ENCODE measurements at regions not wholly inside any gene's neighbourhood (a gene's known extent, or its start where the extent isn't known, plus 50 kb on each side); places are given as distances from the start of the nearest gene placed in this dataset.

GRCh38 chr12:126949558-126949957, 1317.4 kb upstream of the TMEM132C start:
- Histone ChIP-seq H3K4me3 (ENCODE audit: low read depth in 1 of 2, low read length in 2 of 2) (no peak overlapping the region), H3K9me3 (ENCODE audit: control insufficient read depth in 1 of 2, low read length in 2 of 2) (peaks cover 3 to 8% of the 10 kb centered on the region in 2 donors), H3K27ac (ENCODE audit: low read depth, low read length) (no peak overlapping the region), H3K36me3 (ENCODE audit: control insufficient read depth in 1 of 2, insufficient read depth in 2 of 2, low read length in 2 of 2) (no peaks in the 10 kb centered on the region), H3K4me1 (ENCODE audit: control insufficient read depth in 1 of 2, insufficient read depth in 2 of 2, low read length in 2 of 2) (no peaks in the 10 kb centered on the region), H3K27me3 (ENCODE audit: control insufficient read depth in 1 of 2, insufficient read depth in 2 of 2, low read length in 2 of 2) (no peaks in the 10 kb centered on the region), H3K9ac (ENCODE audit: low read depth in 1 of 2, low read length in 2 of 2) (no peak overlapping the region)

GRCh38 chr12:126950266-126950665, 1316.7 kb upstream of the TMEM132C start:
- Histone ChIP-seq H3K9me3 (ENCODE audit: control insufficient read depth in 1 of 2, low read length in 2 of 2) (peaks cover 5 to 6% of the 10 kb centered on the region in 2 donors), H3K4me1 (ENCODE audit: control insufficient read depth in 1 of 2, insufficient read depth in 2 of 2, low read length in 2 of 2) (no peaks in the 10 kb centered on the region), H3K27ac (ENCODE audit: low read depth, low read length) (no peak overlapping the region), H3K9ac (ENCODE audit: low read depth in 1 of 2, low read length in 2 of 2) (no peak overlapping the region), H3K27me3 (ENCODE audit: control insufficient read depth in 1 of 2, insufficient read depth in 2 of 2, low read length in 2 of 2) (no peaks in the 10 kb centered on the region), H3K4me3 (ENCODE audit: low read depth in 1 of 2, low read length in 2 of 2) (no peak overlapping the region), H3K36me3 (ENCODE audit: control insufficient read depth in 1 of 2, insufficient read depth in 2 of 2, low read length in 2 of 2) (no peaks in the 10 kb centered on the region)

- Histone ChIP-seq H3K4me1 (ENCODE audit: control insufficient read depth in 1 of 2, insufficient read depth in 2 of 2, low read length in 2 of 2) (no peaks in the 10 kb centered on the region), H3K36me3 (ENCODE audit: control insufficient read depth in 1 of 2, insufficient read depth in 2 of 2, low read length in 2 of 2) (no peaks in the 10 kb centered on the region), H3K4me3 (ENCODE audit: low read depth in 1 of 2, low read length in 2 of 2) (no peak overlapping the region), H3K9ac (ENCODE audit: low read depth in 1 of 2, low read length in 2 of 2) (no peak overlapping the region), H3K27me3 (ENCODE audit: control insufficient read depth in 1 of 2, insufficient read depth in 2 of 2, low read length in 2 of 2) (no peaks in the 10 kb centered on the region), H3K9me3 (ENCODE audit: control insufficient read depth in 1 of 2, low read length in 2 of 2) (peaks cover 4 to 10% of the 10 kb centered on the region in 2 donors), H3K27ac (ENCODE audit: low read depth, low read length) (no peak overlapping the region)
These were observed 1314.6 kb upstream of the TMEM132C start for GRCh38 chr12:126952096-126953007.

- H3K27me3 ChIP-seq (ENCODE audit: control insufficient read depth in 1 of 2, insufficient read depth in 2 of 2, low read length in 2 of 2), result no peaks in the 10 kb centered on the region
- H3K9me3 ChIP-seq (ENCODE audit: control insufficient read depth in 1 of 2, low read length in 2 of 2), result peaks cover 4 to 10% of the 10 kb centered on the region in 2 donors
- no peaks in the 10 kb centered on the region for H3K36me3 ChIP-seq (ENCODE audit: control insufficient read depth in 1 of 2, insufficient read depth in 2 of 2, low read length in 2 of 2)
- H3K9ac ChIP-seq (ENCODE audit: low read depth in 1 of 2, low read length in 2 of 2), result no peak overlapping the region
- H3K4me3 ChIP-seq (ENCODE audit: low read depth in 1 of 2, low read length in 2 of 2), result no peak overlapping the region
- no peak overlapping the region for H3K27ac ChIP-seq (ENCODE audit: low read depth, low read length)
- H3K4me1 ChIP-seq (ENCODE audit: control insufficient read depth in 1 of 2, insufficient read depth in 2 of 2, low read length in 2 of 2), result no peaks in the 10 kb centered on the region
These were observed 1313.5 kb upstream of the TMEM132C start for GRCh38 chr12:126953365-126953889.

GRCh38 chr12:126960221-126960620, 1306.7 kb upstream of the TMEM132C start:
- H3K9me3 ChIP-seq (ENCODE audit: control insufficient read depth in 1 of 2, low read length in 2 of 2), result peaks cover 6 to 7% of the 10 kb centered on the region in 2 donors
- H3K4me1 ChIP-seq (ENCODE audit: control insufficient read depth in 1 of 2, insufficient read depth in 2 of 2, low read length in 2 of 2), result no peaks in the 10 kb centered on the region
- H3K9ac ChIP-seq (ENCODE audit: low read depth in 1 of 2, low read length in 2 of 2), result no peak overlapping the region
- H3K27me3 ChIP-seq (ENCODE audit: control insufficient read depth in 1 of 2, insufficient read depth in 2 of 2, low read length in 2 of 2), result no peaks in the 10 kb centered on the region
- H3K4me3 ChIP-seq (ENCODE audit: low read depth in 1 of 2, low read length in 2 of 2), result no peak overlapping the region
- no peak overlapping the region for H3K27ac ChIP-seq (ENCODE audit: low read depth, low read length)
- H3K36me3 ChIP-seq (ENCODE audit: control insufficient read depth in 1 of 2, insufficient read depth in 2 of 2, low read length in 2 of 2), result no peaks in the 10 kb centered on the region

- H3K27ac ChIP-seq (ENCODE audit: low read depth, low read length), result no peak overlapping the region
- no peak overlapping the region for H3K9ac ChIP-seq (ENCODE audit: low read depth in 1 of 2, low read length in 2 of 2)
- H3K4me3 ChIP-seq (ENCODE audit: low read depth in 1 of 2, low read length in 2 of 2), result no peak overlapping the region
- H3K27me3 ChIP-seq (ENCODE audit: control insufficient read depth in 1 of 2, insufficient read depth in 2 of 2, low read length in 2 of 2), result no peaks in the 10 kb centered on the region
- peaks cover 6 to 7% of the 10 kb centered on the region in 2 donors for H3K9me3 ChIP-seq (ENCODE audit: control insufficient read depth in 1 of 2, low read length in 2 of 2)
- H3K4me1 ChIP-seq (ENCODE audit: control insufficient read depth in 1 of 2, insufficient read depth in 2 of 2, low read length in 2 of 2), result no peaks in the 10 kb centered on the region
- H3K36me3 ChIP-seq (ENCODE audit: control insufficient read depth in 1 of 2, insufficient read depth in 2 of 2, low read length in 2 of 2), result no peaks in the 10 kb centered on the region
These were observed 1306.3 kb upstream of the TMEM132C start for GRCh38 chr12:126960709-126961108.

- Histone ChIP-seq H3K9ac (ENCODE audit: low read depth in 1 of 2, low read length in 2 of 2) (no peak overlapping the region), H3K36me3 (ENCODE audit: control insufficient read depth in 1 of 2, insufficient read depth in 2 of 2, low read length in 2 of 2) (no peaks in the 10 kb centered on the region), H3K4me1 (ENCODE audit: control insufficient read depth in 1 of 2, insufficient read depth in 2 of 2, low read length in 2 of 2) (no peaks in the 10 kb centered on the region), H3K4me3 (ENCODE audit: low read depth in 1 of 2, low read length in 2 of 2) (no peak overlapping the region), H3K27ac (ENCODE audit: low read depth, low read length) (no peak overlapping the region), H3K27me3 (ENCODE audit: control insufficient read depth in 1 of 2, insufficient read depth in 2 of 2, low read length in 2 of 2) (no peaks in the 10 kb centered on the region), H3K9me3 (ENCODE audit: control insufficient read depth in 1 of 2, low read length in 2 of 2) (peaks cover 3 to 7% of the 10 kb centered on the region in 2 donors)
These were observed 1303.1 kb upstream of the TMEM132C start for GRCh38 chr12:126963825-126964224.

- no peak overlapping the region for H3K4me3 ChIP-seq (ENCODE audit: low read depth in 1 of 2, low read length in 2 of 2)
- H3K36me3 ChIP-seq (ENCODE audit: control insufficient read depth in 1 of 2, insufficient read depth in 2 of 2, low read length in 2 of 2), result no peaks in the 10 kb centered on the region
- H3K27ac ChIP-seq (ENCODE audit: low read depth, low read length), result no peak overlapping the region
- no peak overlapping the region for H3K9ac ChIP-seq (ENCODE audit: low read depth in 1 of 2, low read length in 2 of 2)
- H3K27me3 ChIP-seq (ENCODE audit: control insufficient read depth in 1 of 2, insufficient read depth in 2 of 2, low read length in 2 of 2), result no peaks in the 10 kb centered on the region
- H3K9me3 ChIP-seq (ENCODE audit: control insufficient read depth in 1 of 2, low read length in 2 of 2), result peaks cover 4 to 7% of the 10 kb centered on the region in 2 donors
- no peaks in the 10 kb centered on the region for H3K4me1 ChIP-seq (ENCODE audit: control insufficient read depth in 1 of 2, insufficient read depth in 2 of 2, low read length in 2 of 2)
These were observed 1300.5 kb upstream of the TMEM132C start for GRCh38 chr12:126966498-126966897.

- Histone ChIP-seq H3K27me3 (ENCODE audit: control insufficient read depth in 1 of 2, insufficient read depth in 2 of 2, low read length in 2 of 2) (no peaks in the 10 kb centered on the region), H3K9me3 (ENCODE audit: control insufficient read depth in 1 of 2, low read length in 2 of 2) (peaks cover 4 to 7% of the 10 kb centered on the region in 2 donors), H3K27ac (ENCODE audit: low read depth, low read length) (no peak overlapping the region), H3K9ac (ENCODE audit: low read depth in 1 of 2, low read length in 2 of 2) (no peak overlapping the region), H3K4me1 (ENCODE audit: control insufficient read depth in 1 of 2, insufficient read depth in 2 of 2, low read length in 2 of 2) (no peaks in the 10 kb centered on the region), H3K36me3 (ENCODE audit: control insufficient read depth in 1 of 2, insufficient read depth in 2 of 2, low read length in 2 of 2) (no peaks in the 10 kb centered on the region), H3K4me3 (ENCODE audit: low read depth in 1 of 2, low read length in 2 of 2) (no peak overlapping the region)
These were observed 1299.8 kb upstream of the TMEM132C start for GRCh38 chr12:126967152-126967551.

GRCh38 chr12:126974779-126975178, 1292.2 kb upstream of the TMEM132C start:
- Histone ChIP-seq H3K27ac (ENCODE audit: low read depth, low read length) (no peak overlapping the region), H3K4me1 (ENCODE audit: control insufficient read depth in 1 of 2, insufficient read depth in 2 of 2, low read length in 2 of 2) (no peaks in the 10 kb centered on the region), H3K9ac (ENCODE audit: low read depth in 1 of 2, low read length in 2 of 2) (no peak overlapping the region), H3K36me3 (ENCODE audit: control insufficient read depth in 1 of 2, insufficient read depth in 2 of 2, low read length in 2 of 2) (no peaks in the 10 kb centered on the region), H3K4me3 (ENCODE audit: low read depth in 1 of 2, low read length in 2 of 2) (no peak overlapping the region), H3K27me3 (ENCODE audit: control insufficient read depth in 1 of 2, insufficient read depth in 2 of 2, low read length in 2 of 2) (no peaks in the 10 kb centered on the region), H3K9me3 (ENCODE audit: control insufficient read depth in 1 of 2, low read length in 2 of 2) (peaks cover 4 to 12% of the 10 kb centered on the region in 2 donors)
